ENCODE measurements at regions not wholly inside any gene's neighbourhood (a gene's known extent, or its start where the extent isn't known, plus 50 kb on each side); places are given as distances from the start of the nearest gene placed in this dataset.

DNA sequence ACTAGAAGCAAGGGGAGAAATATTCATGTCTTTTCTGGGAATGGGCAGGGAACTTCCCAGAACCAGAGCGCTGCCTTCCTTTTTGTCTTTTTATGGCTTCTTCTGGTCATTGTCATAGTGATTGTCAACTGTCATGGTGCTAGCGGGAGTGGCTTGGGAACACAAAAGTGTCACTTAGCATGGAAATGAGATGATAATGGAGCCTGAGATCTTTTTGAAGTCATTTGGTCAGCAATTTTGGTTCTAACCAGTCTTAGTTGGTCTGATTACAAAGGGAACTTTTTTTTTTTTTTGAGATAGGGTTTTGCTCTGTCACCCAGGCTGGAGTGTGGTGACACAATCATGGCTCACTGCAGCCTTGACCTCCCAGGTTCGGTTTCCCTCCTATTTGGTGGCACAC lies 62.7 kb upstream of the RPH3A start:
- TF ChIP-seq, protein P1, sequence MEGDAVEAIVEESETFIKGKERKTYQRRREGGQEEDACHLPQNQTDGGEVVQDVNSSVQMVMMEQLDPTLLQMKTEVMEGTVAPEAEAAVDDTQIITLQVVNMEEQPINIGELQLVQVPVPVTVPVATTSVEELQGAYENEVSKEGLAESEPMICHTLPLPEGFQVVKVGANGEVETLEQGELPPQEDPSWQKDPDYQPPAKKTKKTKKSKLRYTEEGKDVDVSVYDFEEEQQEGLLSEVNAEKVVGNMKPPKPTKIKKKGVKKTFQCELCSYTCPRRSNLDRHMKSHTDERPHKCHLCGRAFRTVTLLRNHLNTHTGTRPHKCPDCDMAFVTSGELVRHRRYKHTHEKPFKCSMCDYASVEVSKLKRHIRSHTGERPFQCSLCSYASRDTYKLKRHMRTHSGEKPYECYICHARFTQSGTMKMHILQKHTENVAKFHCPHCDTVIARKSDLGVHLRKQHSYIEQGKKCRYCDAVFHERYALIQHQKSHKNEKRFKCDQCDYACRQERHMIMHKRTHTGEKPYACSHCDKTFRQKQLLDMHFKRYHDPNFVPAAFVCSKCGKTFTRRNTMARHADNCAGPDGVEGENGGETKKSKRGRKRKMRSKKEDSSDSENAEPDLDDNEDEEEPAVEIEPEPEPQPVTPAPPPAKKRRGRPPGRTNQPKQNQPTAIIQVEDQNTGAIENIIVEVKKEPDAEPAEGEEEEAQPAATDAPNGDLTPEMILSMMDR (conservative IDR thresholded peaks at IDR 0.05; ENCODE audit: low read length): no peak
- no peak for TF ChIP-seq EZH2phosphoT487 (IDR thresholded peaks at IDR 0.05; ENCODE audit: borderline replicate concordance)
